ENCODE measurements at regions not wholly inside any gene's neighbourhood (a gene's known extent, or its start where the extent isn't known, plus 50 kb on each side); places are given as distances from the start of the nearest gene placed in this dataset. TPM values are rescaled to one million over a fixed set of nuclear protein-coding genes. Genes with fewer than 3 reads are reported as not detected.

DNA sequence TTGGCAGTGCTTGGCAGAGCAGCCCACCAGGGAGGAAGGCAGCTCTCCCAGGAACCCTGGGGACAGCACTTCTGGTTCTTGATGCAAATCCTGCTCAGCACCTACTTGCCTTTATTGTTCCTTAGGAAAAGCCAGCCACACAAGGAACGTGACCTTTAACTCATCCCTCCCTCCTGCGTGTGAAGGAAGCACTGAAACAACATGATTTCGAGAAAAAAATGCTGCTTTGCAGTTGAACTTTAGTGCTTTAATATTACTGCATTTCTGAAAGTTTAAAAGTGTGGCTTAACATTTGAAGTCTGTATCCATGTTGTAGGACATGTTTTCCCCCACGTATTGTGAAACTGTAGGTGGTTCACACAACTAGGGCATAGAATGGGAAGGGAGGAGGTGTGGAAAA lies 50.4 kb upstream of the CTNNB1 start:
- Histone ChIP-seq H3K4me1 (peaks cover 8 to 14% of the 10 kb centered on the region in 2 donors), H3K27ac (peak overlapping the region in 2 of 3 donors; percentile 33 to 48), H3K4me3 (replicated peaks in 1 of 3) (no peak overlapping the region), H3K9me3 (no peaks in the 10 kb centered on the region), H3K36me3 (no peaks in the 10 kb centered on the region), H3K27me3 (no peaks in the 10 kb centered on the region)
- peak; percentile 4 to 8 for DNase-seq
- no peak for TF ChIP-seq CTCF (IDR thresholded peaks at IDR 0.05)
- no peak for TF ChIP-seq POLR2A (IDR thresholded peaks at IDR 0.05)
- intact Hi-C loops (cut with DNase I), result no loop called here
- 45 to 49% methylated on average over 4 of the region's 4 CpGs for WGBS, 2 donors

Small RNA genes in the stretch of these regions (small RNA-seq; reads per million reads assigned to genes)
- gene AC099560.2, result not detected
- not detected for gene HMGN2P24

Data from thyroid gland (tissue), 4 donors.